Activated CD4-positive, CD25-positive, alpha-beta regulatory T cell treated with anti-CD3 and anti-CD28 coated beads, Interleukin-2, amount 50 U/mL, for 72 hours (primary cell): ENCODE measurements at regions not wholly inside any gene's neighbourhood (a gene's known extent, or its start where the extent isn't known, plus 50 kb on each side); places are given as distances from the start of the nearest gene placed in this dataset.
"Not testable (repeated sequence)": the region's sequence is repeated elsewhere in the genome, so short reads cannot be mapped to it uniquely, and the experiment has no call there.

Experiments used
- DNase-seq: peaks from one replicate; pipeline ENCODE4 v3.0.0; 2021

- no peak for DNase-seq
These were observed 147.7 kb downstream of the COG6 start for GRCh38 chr13:39803156-39803555.

- no peak for DNase-seq
These were observed 148.4 kb downstream of the COG6 start for GRCh38 chr13:39803851-39804250.

GRCh38 chr13:39804332-39805210 lies 149.1 kb downstream of the COG6 start:
- no peak for DNase-seq

- no peak for DNase-seq
These were observed 154.0 kb downstream of the COG6 start for GRCh38 chr13:39809466-39809865.

- DNase-seq: no peak
These were observed 154.8 kb downstream of the COG6 start for GRCh38 chr13:39810091-39810877.

GRCh38 chr13:39811051-39811450 lies 155.6 kb downstream of the COG6 start:
- no peak for DNase-seq

- DNase-seq: no peak
These were observed 156.2 kb downstream of the COG6 start for GRCh38 chr13:39811696-39812095.

- no peak for DNase-seq
These were observed 160.1 kb downstream of the COG6 start for GRCh38 chr13:39815345-39816111.

GRCh38 chr13:39816936-39817335 lies 161.5 kb downstream of the COG6 start:
- no peak for DNase-seq

GRCh38 chr13:39818953-39819352 lies 163.5 kb downstream of the COG6 start:
- no peak for DNase-seq

- DNase-seq: no peak
These were observed 165.1 kb downstream of the COG6 start for GRCh38 chr13:39820606-39821005.

GRCh38 chr13:39821977-39822376 lies 166.5 kb downstream of the COG6 start:
- DNase-seq: no peak

- DNase-seq: no peak
These were observed 167.0 kb downstream of the COG6 start for GRCh38 chr13:39822437-39822836.

- DNase-seq: no peak
These were observed 167.7 kb downstream of the COG6 start for GRCh38 chr13:39823063-39823713.

- DNase-seq: no peak
These were observed 170.4 kb downstream of the COG6 start for GRCh38 chr13:39825886-39826285.

- DNase-seq: no peak
These were observed 179.8 kb downstream of the COG6 start for GRCh38 chr13:39835253-39835652.

- DNase-seq: no peak
These were observed 180.6 kb downstream of the COG6 start for GRCh38 chr13:39836038-39836437.

GRCh38 chr13:39837866-39838265 lies 182.4 kb downstream of the COG6 start:
- not testable (repeated sequence) for DNase-seq

- DNase-seq: no peak
These were observed 184.7 kb downstream of the COG6 start for GRCh38 chr13:39840201-39840600.

- DNase-seq: no peak
These were observed 191.9 kb downstream of the COG6 start for GRCh38 chr13:39847336-39847735.

- DNase-seq: no peak
These were observed 199.8 kb downstream of the COG6 start for GRCh38 chr13:39855236-39855635.

- no peak for DNase-seq
These were observed 201.3 kb downstream of the COG6 start for GRCh38 chr13:39856714-39857113.

GRCh38 chr13:39858794-39859193 lies 203.3 kb downstream of the COG6 start:
- no peak for DNase-seq
